ENCODE measurements at regions not wholly inside any gene's neighbourhood (a gene's known extent, or its start where the extent isn't known, plus 50 kb on each side); places are given as distances from the start of the nearest gene placed in this dataset.

DNA sequence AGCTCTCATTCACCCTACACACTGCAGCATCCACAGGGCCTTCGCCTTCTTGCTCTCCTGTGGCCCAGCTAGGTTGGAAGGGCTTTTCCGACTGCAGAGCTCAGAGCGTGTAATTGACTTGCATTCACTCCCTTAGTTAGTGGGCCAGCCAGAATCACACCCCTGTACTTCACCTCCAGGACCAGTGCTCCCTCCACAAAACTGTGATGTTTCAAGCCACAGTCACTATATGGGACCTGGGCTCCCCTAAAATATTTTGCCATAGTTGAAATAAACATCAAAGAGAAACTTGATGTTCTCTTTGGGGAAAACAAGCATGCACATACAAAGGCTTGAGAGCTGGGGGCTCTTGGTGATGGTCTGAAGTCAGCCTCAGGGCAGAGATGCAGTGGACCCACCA lies 69.7 kb upstream of the POU3F3 start:
- no peak for DNase-seq (ENCODE audit: low read depth, low spot score)
- no peak for TF ChIP-seq POLR2AphosphoS5 (IDR thresholded peaks at IDR 0.05; ENCODE audit: borderline replicate concordance, low read depth, low read length)
- no peak for TF ChIP-seq FOXP2 (optimal IDR thresholded peaks at IDR 0.05; ENCODE audit: control extremely low read depth, extremely low read length, insufficient read depth)
- no peak for TF ChIP-seq EZH2 (IDR thresholded peaks at IDR 0.05)
- Histone ChIP-seq H3K9me3 (ENCODE audit: low read depth, low read length) (no peaks in the 10 kb centered on the region), H3K9ac (ENCODE audit: insufficient read length) (no peak overlapping the region), H3K4me3 (no peak overlapping the region), H3K36me3 (ENCODE audit: insufficient read depth, low read length) (no peaks in the 10 kb centered on the region), H3K27ac (no peak overlapping the region)

DNA sequence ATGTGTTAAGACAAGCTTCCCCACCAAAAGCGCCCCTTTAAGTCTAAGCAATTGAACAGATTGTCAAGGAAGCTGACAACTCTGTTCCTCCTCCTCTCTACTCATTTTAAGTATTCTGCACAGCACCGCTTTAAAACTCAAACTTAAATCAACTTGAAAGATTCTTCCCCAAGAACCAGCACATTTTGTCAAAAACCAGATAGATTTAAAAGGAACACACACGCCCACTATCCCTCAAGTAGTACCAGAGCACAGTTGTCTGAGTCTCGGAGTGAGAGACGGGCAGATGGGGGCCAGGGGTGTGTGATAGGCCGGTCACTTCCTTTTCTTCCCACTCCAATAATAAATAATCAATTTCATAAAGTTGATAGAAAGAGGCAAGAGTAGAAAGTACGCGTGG lies 67.7 kb upstream of the POU3F3 start:
- no peak for DNase-seq (ENCODE audit: low read depth, low spot score)
- Histone ChIP-seq H3K36me3 (ENCODE audit: insufficient read depth, low read length) (no peaks in the 10 kb centered on the region), H3K4me3 (no peak overlapping the region), H3K9ac (ENCODE audit: insufficient read length) (no peak overlapping the region), H3K9me3 (ENCODE audit: low read depth, low read length) (no peaks in the 10 kb centered on the region), H3K27ac (no peak overlapping the region)
- TF ChIP-seq EZH2 (IDR thresholded peaks at IDR 0.05) = no peak
- TF ChIP-seq FOXP2 (optimal IDR thresholded peaks at IDR 0.05; ENCODE audit: control extremely low read depth, extremely low read length, insufficient read depth) = no peak
- no peak for TF ChIP-seq POLR2AphosphoS5 (IDR thresholded peaks at IDR 0.05; ENCODE audit: borderline replicate concordance, low read depth, low read length)

DNA sequence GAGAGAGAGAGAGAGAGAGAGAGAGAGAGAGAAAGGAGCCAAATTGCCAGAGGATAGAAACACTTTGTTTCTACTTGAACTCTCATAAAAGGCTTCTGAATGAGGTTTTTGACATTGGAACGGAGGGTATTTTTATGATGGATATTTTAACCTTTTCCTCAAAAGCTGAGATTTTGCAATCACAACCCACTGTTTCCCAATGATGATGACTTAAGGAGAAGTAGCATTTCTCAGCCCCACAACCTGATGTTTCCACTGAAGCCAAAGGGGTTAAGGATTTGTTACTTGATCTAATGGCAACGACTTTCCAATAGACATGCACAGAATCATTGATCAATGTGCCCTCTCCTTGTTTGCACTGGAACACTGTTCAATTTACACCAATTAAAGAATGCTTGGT lies 67.1 kb upstream of the POU3F3 start:
- no peak overlapping the region for H3K9ac ChIP-seq (ENCODE audit: insufficient read length)
- no peak overlapping the region for H3K4me3 ChIP-seq
- H3K27ac ChIP-seq = no peak overlapping the region
- TF ChIP-seq FOXP2 (optimal IDR thresholded peaks at IDR 0.05; ENCODE audit: control extremely low read depth, extremely low read length, insufficient read depth) (no peak), POLR2AphosphoS5 (IDR thresholded peaks at IDR 0.05; ENCODE audit: borderline replicate concordance, low read depth, low read length) (no peak), EZH2 (IDR thresholded peaks at IDR 0.05) (no peak)
- H3K36me3 ChIP-seq (ENCODE audit: insufficient read depth, low read length) = no peaks in the 10 kb centered on the region
- no peaks in the 10 kb centered on the region for H3K9me3 ChIP-seq (ENCODE audit: low read depth, low read length)
- no peak for DNase-seq (ENCODE audit: low read depth, low spot score)

DNA sequence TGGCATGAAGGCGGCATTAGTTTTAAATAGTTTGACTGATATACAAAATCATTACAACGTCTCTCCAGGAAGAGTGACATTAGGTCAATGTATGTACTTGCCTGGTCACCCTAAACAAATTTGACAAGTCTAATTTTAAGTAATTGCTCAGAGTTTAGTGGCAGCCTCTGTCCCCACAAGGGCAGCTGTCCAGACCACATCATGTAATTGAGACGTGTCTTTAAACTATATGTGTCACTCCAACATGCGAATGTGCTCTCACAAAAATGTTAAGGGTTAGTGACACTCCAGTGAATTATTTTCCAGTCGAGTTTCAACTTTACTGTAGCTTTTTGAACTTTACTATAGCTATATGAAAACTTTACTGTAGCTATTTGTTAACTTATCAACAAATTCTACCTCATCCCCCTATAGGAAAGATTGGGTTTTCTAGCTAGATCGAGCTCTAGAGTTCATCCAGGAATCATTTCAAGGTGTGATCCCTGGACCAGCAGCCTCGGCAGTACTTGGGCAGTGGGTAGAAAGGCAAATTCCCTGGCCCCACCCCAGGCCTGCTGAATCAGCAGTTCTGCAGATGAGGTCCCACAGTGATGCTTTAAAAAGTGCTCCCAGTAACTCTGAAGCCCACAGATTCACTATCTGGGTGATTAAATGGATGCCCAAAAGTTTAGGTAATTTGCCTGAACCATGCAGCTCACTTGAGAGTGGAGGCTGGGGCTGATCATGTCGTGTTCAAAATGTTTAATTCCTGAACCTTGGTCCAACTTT lies 66.4 kb upstream of the POU3F3 start:
- Histone ChIP-seq H3K27ac (no peak overlapping the region), H3K36me3 (ENCODE audit: insufficient read depth, low read length) (no peaks in the 10 kb centered on the region), H3K9me3 (ENCODE audit: low read depth, low read length) (no peaks in the 10 kb centered on the region), H3K9ac (ENCODE audit: insufficient read length) (no peak overlapping the region), H3K4me3 (no peak overlapping the region)
- no peak for DNase-seq (ENCODE audit: low read depth, low spot score)
- no peak for TF ChIP-seq POLR2AphosphoS5 (IDR thresholded peaks at IDR 0.05; ENCODE audit: borderline replicate concordance, low read depth, low read length)
- no peak for TF ChIP-seq EZH2 (IDR thresholded peaks at IDR 0.05)
- no peak for TF ChIP-seq FOXP2 (optimal IDR thresholded peaks at IDR 0.05; ENCODE audit: control extremely low read depth, extremely low read length, insufficient read depth)

DNA sequence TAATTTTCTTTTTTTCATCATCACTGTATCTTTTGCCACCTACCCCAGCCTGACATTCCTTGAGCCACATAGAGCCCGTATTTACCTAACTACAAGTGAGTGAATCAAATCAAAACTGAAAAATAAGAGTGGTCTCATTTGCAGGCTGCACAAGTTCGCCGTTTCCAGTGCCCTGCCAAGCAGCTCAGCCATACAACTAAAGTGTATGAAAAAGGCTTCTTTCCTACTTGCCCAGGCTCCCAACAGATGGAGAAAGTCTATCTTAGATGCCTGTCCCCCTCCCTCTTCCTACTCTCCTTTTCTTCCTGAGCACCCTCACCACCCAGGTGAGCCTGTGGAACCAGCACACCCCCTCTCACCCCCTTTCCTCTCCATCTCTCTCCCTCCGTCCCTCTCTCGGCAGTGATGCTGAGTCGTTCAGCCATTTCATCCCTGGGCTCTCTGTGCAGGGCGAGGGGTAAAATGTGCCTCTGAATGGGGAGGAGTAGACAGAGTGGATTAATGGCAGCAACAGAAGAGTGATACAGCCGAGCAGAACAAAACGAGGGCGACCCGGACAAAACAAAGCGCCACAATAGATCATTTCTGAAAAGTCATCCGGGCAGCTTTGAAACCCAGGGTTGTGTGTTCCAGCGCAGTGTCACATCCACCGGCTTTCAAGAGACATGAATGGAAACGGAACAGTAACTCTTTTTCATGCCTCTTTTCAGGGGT lies 65.0 kb upstream of the POU3F3 start:
- TF ChIP-seq EZH2 (IDR thresholded peaks at IDR 0.05) (no peak), FOXP2 (optimal IDR thresholded peaks at IDR 0.05; ENCODE audit: control extremely low read depth, extremely low read length, insufficient read depth) (no peak), POLR2AphosphoS5 (IDR thresholded peaks at IDR 0.05; ENCODE audit: borderline replicate concordance, low read depth, low read length) (no peak)

DNA sequence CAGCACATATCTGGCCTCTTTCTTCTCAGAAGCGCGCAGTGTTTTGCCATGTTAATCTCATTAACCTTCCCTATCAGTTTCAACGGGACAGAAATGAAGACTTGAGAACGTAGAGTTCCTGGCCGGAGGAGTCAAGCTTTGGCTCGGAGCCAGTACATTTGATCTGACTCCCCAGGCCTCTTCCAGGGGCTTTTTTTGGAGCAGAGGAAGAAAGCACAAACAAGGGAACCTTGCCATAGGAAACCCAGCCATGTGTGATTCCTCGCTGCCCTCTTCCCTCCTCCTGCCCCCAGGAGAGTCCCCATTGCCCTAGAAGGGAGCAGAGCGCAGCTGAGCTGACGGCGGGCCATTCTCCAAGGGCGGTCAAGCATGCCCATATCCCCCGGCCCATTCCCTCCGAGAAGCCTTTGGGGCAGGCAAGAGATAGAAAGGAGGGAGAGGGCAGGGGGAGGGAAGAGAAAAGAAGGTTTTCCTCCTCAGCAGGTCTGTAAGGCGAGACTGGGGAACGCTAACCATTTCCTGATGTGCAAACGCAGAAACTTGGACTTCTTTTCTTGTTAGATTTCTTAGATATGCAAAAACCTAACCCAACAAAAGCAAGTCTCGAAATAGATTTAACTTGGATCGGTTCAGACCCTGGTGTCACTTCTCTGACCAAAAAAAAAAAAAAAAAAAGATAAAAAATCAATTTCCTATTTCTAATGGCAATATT lies 63.7 kb upstream of the POU3F3 start:
- H3K27ac ChIP-seq = no peak overlapping the region
- no peaks in the 10 kb centered on the region for H3K9me3 ChIP-seq (ENCODE audit: low read depth, low read length)
- H3K4me3 ChIP-seq = no peak overlapping the region
- no peak for TF ChIP-seq POLR2AphosphoS5 (IDR thresholded peaks at IDR 0.05; ENCODE audit: borderline replicate concordance, low read depth, low read length)
- TF ChIP-seq FOXP2 (optimal IDR thresholded peaks at IDR 0.05; ENCODE audit: control extremely low read depth, extremely low read length, insufficient read depth) = no peak
- no peak for TF ChIP-seq EZH2 (IDR thresholded peaks at IDR 0.05)
- no peak overlapping the region for H3K9ac ChIP-seq (ENCODE audit: insufficient read length)
- DNase-seq (ENCODE audit: low read depth, low spot score) = no peak
- H3K36me3 ChIP-seq (ENCODE audit: insufficient read depth, low read length) = no peaks in the 10 kb centered on the region

More for the DNA sequence above, 65.0 kb upstream of the POU3F3 start:
- H3K9me3 ChIP-seq (ENCODE audit: low read depth, low read length) = no peaks in the 10 kb centered on the region
- DNase-seq (ENCODE audit: low read depth, low spot score) = no peak
- no peaks in the 10 kb centered on the region for H3K36me3 ChIP-seq (ENCODE audit: insufficient read depth, low read length)
- H3K9ac ChIP-seq (ENCODE audit: insufficient read length) = no peak overlapping the region
- no peak overlapping the region for H3K4me3 ChIP-seq
- H3K27ac ChIP-seq = no peak overlapping the region

DNA sequence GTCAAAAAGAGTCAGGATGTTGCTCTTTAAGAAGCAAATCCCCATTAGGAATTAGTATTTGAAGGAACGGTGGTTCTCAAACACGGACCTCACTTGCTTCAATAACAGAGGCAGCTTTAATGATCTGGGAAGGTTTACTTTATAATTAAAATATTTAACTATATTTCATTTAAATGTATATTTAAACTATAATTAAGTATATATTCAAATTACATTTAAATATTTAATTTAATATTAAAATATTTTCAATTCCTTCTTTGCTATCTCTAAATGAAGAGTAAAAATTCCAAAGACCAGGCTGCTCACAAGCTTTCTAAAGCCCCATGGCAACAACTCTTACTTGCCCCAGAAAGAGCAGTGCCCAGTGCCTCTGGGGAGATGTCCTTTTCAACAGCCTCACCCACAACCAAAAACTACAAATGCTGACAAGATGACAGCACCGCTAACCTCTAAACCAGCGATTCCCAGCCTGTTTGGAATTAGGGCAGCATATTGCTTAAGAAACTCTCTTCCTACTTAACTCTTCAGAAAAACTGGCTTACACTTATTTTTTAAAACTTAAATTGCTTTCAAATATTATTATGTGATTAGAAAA lies 62.9 kb upstream of the POU3F3 start:
- DNase-seq (ENCODE audit: low read depth, low spot score) = no peak

DNA sequence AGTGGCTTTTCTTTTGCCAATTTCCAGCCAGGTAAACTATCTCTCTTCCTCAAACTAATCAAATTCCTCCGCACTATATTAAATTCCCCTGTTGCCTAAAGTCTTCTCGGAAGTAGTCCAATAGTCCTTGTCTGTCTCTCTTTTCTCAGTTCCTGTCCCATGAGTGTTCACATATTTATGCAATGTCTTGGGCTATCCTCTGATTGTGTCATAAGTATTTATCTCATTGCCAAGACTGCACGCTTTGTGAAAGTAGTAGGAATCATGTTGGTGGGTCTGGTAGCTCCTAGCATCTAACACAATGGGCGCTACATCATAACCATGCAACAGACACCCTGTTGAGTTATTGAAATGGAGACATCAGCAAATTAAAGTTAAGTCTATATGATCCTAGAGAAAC lies 59.9 kb upstream of the POU3F3 start:
- Histone ChIP-seq H3K36me3 (ENCODE audit: insufficient read depth, low read length) (no peaks in the 10 kb centered on the region), H3K27ac (no peak overlapping the region), H3K9me3 (ENCODE audit: low read depth, low read length) (no peaks in the 10 kb centered on the region), H3K4me3 (no peak overlapping the region), H3K9ac (ENCODE audit: insufficient read length) (no peak overlapping the region)
- no peak for TF ChIP-seq POLR2AphosphoS5 (IDR thresholded peaks at IDR 0.05; ENCODE audit: borderline replicate concordance, low read depth, low read length)
- TF ChIP-seq FOXP2 (optimal IDR thresholded peaks at IDR 0.05; ENCODE audit: control extremely low read depth, extremely low read length, insufficient read depth) = no peak
- TF ChIP-seq EZH2 (IDR thresholded peaks at IDR 0.05) = no peak
- DNase-seq (ENCODE audit: low read depth, low spot score) = no peak

More for the DNA sequence above, 62.9 kb upstream of the POU3F3 start:
- no peak overlapping the region for H3K4me3 ChIP-seq
- no peaks in the 10 kb centered on the region for H3K9me3 ChIP-seq (ENCODE audit: low read depth, low read length)
- no peak overlapping the region for H3K27ac ChIP-seq
- no peak overlapping the region for H3K9ac ChIP-seq (ENCODE audit: insufficient read length)
- TF ChIP-seq EZH2 (IDR thresholded peaks at IDR 0.05) (no peak), FOXP2 (optimal IDR thresholded peaks at IDR 0.05; ENCODE audit: control extremely low read depth, extremely low read length, insufficient read depth) (no peak), POLR2AphosphoS5 (IDR thresholded peaks at IDR 0.05; ENCODE audit: borderline replicate concordance, low read depth, low read length) (no peak)
- H3K36me3 ChIP-seq (ENCODE audit: insufficient read depth, low read length) = no peaks in the 10 kb centered on the region

Measured in SK-N-MC (cell line).